ENCODE measurements at regions not wholly inside any gene's neighbourhood (a gene's known extent, or its start where the extent isn't known, plus 50 kb on each side); places are given as distances from the start of the nearest gene placed in this dataset.
"Not testable (repeated sequence)": the region's sequence is repeated elsewhere in the genome, so short reads cannot be mapped to it uniquely, and the experiment has no call there.

DNA sequence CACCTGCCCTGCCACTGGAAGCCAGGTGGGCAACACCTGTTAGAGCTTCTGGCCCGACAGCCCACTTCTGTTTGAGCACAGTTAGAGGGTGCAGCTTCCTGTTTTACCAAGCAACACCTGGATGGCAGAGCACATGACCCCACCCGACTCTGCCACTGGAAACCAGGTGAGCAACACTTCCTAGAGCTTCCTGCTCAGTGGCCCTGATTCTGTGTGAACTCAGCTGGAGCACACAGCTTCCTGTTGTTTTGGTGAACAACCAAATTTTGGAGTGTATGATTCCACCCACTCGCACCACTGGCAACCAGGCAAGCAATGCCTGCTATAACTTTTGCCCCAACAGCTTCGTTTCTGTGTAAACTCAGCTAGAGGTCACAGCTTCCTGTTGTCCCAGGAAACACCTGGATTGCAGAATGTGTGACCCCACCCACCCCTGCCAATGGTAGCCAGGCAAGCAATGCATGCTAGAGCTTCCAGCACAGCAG lies 163.8 kb upstream of the KLF8 start:
- peaks cover 2 to 30% (median 13%) of the 10 kb centered on the region in 4 donors for H3K4me1 Mint-ChIP-seq
- POLR2A ChIA-PET: no interaction called here
- peak overlapping the region in 1 of 10 donors; percentile 38 for H3K4me3 Mint-ChIP-seq
- H3K36me3 Mint-ChIP-seq: peaks cover 0 to 6% (median 0%) of the 10 kb centered on the region in 3 donors
- ATAC-seq: peak in 1 of 2 donors; percentile 37
- no peaks in the 10 kb centered on the region for H3K27me3 Mint-ChIP-seq
- DNase-seq: peak in 2 of 10 donors; percentile 3 to 4
- H3K27ac Mint-ChIP-seq: peak overlapping the region in 5 of 10 donors; percentile 10 to 80 (median 44)
- H3K9me3 Mint-ChIP-seq: peaks cover 0 to 24% (median 2%) of the 10 kb centered on the region in 9 donors

- Mint-ChIP-seq H3K36me3 (peaks cover 0 to 6% (median 0%) of the 10 kb centered on the region in 3 donors), H3K27ac (peak overlapping the region in 1 of 10 donors; percentile 46), H3K4me3 (no peak overlapping the region), H3K9me3 (peaks cover 0 to 22% (median 2%) of the 10 kb centered on the region in 9 donors), H3K27me3 (no peaks in the 10 kb centered on the region), H3K4me1 (peaks cover 2 to 30% (median 13%) of the 10 kb centered on the region in 4 donors)
- ATAC-seq (no peak), DNase-seq (no peak)
- POLR2A ChIA-PET: no interaction called here
Observed at GRCh38 chrX:56069299-56069931, 162.7 kb upstream of the KLF8 start.

DNA sequence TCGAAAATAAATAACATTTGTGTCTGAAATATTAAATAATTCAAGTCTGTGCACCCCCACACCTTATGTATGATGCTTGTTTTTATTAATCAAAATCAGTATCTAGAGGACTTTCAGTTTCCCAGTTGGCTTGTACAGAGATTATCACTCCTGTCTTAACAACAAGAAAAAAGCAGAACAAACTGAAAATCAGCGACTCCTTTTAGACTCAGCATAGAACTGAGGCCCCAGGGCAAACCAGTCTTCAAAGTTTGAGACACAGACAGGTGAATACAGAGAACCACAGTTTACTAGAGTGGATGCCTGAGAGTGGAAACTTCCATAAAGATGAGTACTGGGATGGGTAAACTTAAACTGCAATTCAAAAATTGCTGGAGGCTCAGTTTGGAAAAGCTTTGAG lies 142.8 kb upstream of the KLF8 start:
- POLR2A ChIA-PET: no interaction called here
- H3K36me3 Mint-ChIP-seq: peaks cover 0 to 7% (median 0%) of the 10 kb centered on the region in 3 donors
- no peak for DNase-seq
- no peak for ATAC-seq
- no peaks in the 10 kb centered on the region for H3K27me3 Mint-ChIP-seq
- no peak overlapping the region for H3K27ac Mint-ChIP-seq
- peaks cover 0 to 11% (median 0%) of the 10 kb centered on the region in 9 donors for H3K9me3 Mint-ChIP-seq
- H3K4me1 Mint-ChIP-seq: no peaks in the 10 kb centered on the region
- no peak overlapping the region for H3K4me3 Mint-ChIP-seq

DNA sequence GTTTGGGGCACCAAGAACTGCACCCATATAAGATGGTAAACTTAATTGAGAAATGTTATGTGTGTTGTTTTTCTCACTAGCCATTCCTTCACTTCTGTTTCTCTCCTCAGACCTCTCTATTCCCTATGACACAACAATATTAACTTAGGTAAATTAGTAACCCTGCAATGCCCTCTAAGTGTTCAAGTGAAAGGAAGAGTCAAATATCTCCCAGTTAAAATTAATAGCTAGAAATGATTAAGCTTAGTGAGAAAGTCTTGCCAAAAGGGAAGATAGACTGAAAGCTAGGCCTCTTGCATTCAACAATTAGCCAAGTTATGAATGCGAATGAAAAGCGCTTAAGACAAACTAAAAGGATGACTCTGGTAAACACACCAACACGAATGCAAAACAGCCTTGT lies 132.9 kb upstream of the KLF8 start:
- Mint-ChIP-seq H3K4me3 (no peak overlapping the region), H3K27me3 (no peaks in the 10 kb centered on the region), H3K27ac (no peak overlapping the region), H3K9me3 (peaks cover 0 to 21% (median 2%) of the 10 kb centered on the region in 9 donors), H3K36me3 (peaks cover 0 to 3% (median 0%) of the 10 kb centered on the region in 3 donors), H3K4me1 (no peaks in the 10 kb centered on the region)
- no peak for DNase-seq
- POLR2A ChIA-PET: no interaction called here
- ATAC-seq: no peak

DNA sequence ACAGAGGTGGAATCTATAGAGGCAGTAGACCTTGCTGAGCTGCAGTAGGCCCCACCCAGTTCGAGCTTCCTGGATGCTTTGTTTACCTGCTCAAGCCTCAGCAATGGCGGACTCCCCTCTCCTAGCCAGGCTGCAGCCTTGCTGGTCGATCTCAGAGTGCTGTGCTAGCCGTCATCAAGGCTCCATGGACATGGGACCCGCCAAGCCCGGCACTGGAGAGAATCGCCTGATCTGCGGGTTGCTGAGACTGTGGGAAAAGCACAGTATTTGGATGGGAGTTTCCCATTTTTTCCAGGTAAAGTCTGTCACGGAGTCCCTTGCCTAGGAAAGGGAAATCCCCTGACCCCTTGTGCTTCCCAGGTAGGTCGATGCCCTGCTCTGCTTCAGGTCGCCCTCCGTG lies 124.8 kb upstream of the KLF8 start:
- no peaks in the 10 kb centered on the region for H3K27me3 Mint-ChIP-seq
- H3K4me3 Mint-ChIP-seq: no peak overlapping the region
- H3K36me3 Mint-ChIP-seq: peaks cover 4 to 14% (median 10%) of the 10 kb centered on the region in 3 donors
- DNase-seq (no peak), ATAC-seq (no peak)
- peaks cover 0 to 59% (median 10%) of the 10 kb centered on the region in 9 donors for H3K9me3 Mint-ChIP-seq
- no peaks in the 10 kb centered on the region for H3K4me1 Mint-ChIP-seq
- H3K27ac Mint-ChIP-seq: no peak overlapping the region
- POLR2A ChIA-PET: no interaction called here

DNA sequence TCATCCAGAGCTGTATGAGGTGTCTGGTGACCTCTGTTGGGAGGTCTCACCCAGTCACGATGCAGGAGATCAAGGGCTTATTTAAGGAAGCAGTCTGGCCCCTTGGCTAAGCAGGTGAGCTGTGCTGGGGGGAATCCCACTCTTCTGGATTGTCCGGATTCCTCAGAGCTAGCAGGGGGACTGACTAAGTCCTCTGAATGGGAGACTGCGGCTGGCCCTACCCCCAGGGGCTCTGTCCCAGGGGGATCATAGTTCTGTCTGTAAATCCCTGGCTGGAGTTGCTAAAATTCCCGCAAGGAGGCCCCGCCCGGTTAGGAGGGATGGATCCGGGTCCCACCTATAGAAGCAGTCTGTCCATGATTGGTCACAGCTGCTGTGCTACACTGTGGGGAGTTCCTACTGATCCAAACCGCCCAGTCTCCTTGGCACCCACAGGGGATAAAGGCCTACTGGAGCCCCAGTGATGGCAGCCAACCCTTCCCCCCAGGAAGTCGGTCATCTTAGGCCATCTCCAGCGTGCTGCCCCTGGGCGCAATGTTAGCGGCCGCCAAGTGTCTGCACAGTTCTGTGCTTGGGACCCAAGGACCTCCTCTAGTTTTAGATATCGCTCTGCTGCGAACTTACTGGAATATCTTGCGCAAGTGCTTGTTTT lies 118.2 kb upstream of the KLF8 start:
- Mint-ChIP-seq H3K4me1 (no peaks in the 10 kb centered on the region), H3K9me3 (peaks cover 0 to 19% (median 2%) of the 10 kb centered on the region in 9 donors), H3K27ac (no peak overlapping the region), H3K27me3 (no peaks in the 10 kb centered on the region), H3K36me3 (peaks cover 2 to 5% (median 5%) of the 10 kb centered on the region in 3 donors), H3K4me3 (no peak overlapping the region)
- no peak for ATAC-seq
- POLR2A ChIA-PET: no interaction called here
- DNase-seq: no peak

DNA sequence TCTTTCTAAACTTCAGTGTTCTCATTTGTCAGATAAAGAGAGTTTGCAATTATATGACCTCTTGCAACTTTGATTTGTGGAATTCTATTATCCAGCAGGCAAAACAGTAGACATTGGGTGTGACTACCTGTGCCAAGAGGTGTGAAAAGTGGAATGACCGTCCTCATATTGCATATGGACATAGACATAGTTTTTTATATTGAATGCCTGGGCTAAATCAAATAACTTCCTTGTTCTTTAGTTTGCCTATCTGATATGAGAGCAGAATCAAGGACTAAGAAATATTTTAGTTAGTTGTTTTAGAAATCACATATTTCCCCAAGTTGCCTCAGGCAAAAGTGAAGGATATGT lies 117.7 kb upstream of the KLF8 start:
- H3K4me1 Mint-ChIP-seq: no peaks in the 10 kb centered on the region
- no peak overlapping the region for H3K4me3 Mint-ChIP-seq
- DNase-seq: no peak
- POLR2A ChIA-PET: no interaction called here
- H3K27ac Mint-ChIP-seq: no peak overlapping the region
- peaks cover 0 to 17% (median 2%) of the 10 kb centered on the region in 9 donors for H3K9me3 Mint-ChIP-seq
- peaks cover 2 to 5% (median 5%) of the 10 kb centered on the region in 3 donors for H3K36me3 Mint-ChIP-seq
- ATAC-seq: no peak
- H3K27me3 Mint-ChIP-seq: no peaks in the 10 kb centered on the region

GRCh38 chrX:56120242-56120641 lies 111.9 kb upstream of the KLF8 start:
- H3K4me1 Mint-ChIP-seq: no peaks in the 10 kb centered on the region
- POLR2A ChIA-PET: no interaction called here
- no peaks in the 10 kb centered on the region for H3K9me3 Mint-ChIP-seq
- ATAC-seq (no peak), DNase-seq (no peak)
- no peak overlapping the region for H3K4me3 Mint-ChIP-seq
- no peaks in the 10 kb centered on the region for H3K27me3 Mint-ChIP-seq
- peaks cover 0 to 7% (median 0%) of the 10 kb centered on the region in 3 donors for H3K36me3 Mint-ChIP-seq
- no peak overlapping the region for H3K27ac Mint-ChIP-seq

DNA sequence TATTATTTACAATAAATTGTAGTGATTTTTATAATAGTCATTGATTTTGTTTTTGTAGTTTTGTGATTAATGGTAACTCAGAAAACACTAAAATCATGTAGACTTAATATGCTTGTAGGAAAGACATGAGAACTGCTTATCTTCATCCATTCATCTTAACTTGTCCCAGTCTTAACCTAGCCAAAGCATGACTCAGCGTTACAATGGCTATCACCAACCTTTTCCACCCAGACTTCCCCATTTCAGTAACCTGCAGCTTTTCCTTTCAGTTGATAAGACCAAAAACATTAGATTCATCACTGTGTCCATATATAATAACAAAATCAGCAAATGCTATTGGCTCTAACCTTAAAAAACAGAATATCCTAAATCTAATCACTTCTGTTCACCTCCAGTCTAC lies 106.2 kb upstream of the KLF8 start:
- H3K27ac Mint-ChIP-seq: no peak overlapping the region
- H3K9me3 Mint-ChIP-seq: peaks cover 0 to 28% (median 8%) of the 10 kb centered on the region in 9 donors
- no peak overlapping the region for H3K4me3 Mint-ChIP-seq
- peaks cover 2 to 14% (median 10%) of the 10 kb centered on the region in 3 donors for H3K36me3 Mint-ChIP-seq
- peaks cover 0 to 2% (median 0%) of the 10 kb centered on the region in 4 donors for H3K4me1 Mint-ChIP-seq
- no peaks in the 10 kb centered on the region for H3K27me3 Mint-ChIP-seq
- no peak for ATAC-seq
- POLR2A ChIA-PET: no interaction called here
- no peak for DNase-seq

DNA sequence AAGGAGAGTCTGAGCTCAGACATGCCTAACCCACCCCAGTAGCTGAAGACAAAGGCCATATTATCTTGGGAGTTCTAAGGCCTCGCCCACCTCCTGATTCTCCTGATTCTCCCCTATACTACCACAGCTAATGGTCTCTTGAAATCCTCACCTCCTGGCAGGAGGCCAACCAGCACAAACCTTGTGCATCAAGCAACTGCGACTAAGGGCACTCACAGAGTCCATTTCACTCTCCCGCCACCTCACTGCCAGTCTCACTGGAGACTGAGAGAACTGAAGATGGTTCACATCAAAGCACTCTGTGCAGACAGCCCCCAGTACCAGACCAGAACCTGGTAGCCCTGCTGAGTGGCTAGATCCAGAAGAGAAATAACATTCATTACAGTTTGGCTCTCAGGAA lies 102.1 kb upstream of the KLF8 start:
- POLR2A ChIA-PET: no interaction called here
- Mint-ChIP-seq H3K27ac (no peak overlapping the region), H3K9me3 (peaks cover 6 to 60% (median 33%) of the 10 kb centered on the region in 9 donors), H3K36me3 (peaks cover 2 to 24% (median 12%) of the 10 kb centered on the region in 3 donors), H3K27me3 (no peaks in the 10 kb centered on the region), H3K4me3 (no peak overlapping the region), H3K4me1 (peaks cover 0 to 2% (median 0%) of the 10 kb centered on the region in 4 donors)
- DNase-seq: no peak
- ATAC-seq: no peak

DNA sequence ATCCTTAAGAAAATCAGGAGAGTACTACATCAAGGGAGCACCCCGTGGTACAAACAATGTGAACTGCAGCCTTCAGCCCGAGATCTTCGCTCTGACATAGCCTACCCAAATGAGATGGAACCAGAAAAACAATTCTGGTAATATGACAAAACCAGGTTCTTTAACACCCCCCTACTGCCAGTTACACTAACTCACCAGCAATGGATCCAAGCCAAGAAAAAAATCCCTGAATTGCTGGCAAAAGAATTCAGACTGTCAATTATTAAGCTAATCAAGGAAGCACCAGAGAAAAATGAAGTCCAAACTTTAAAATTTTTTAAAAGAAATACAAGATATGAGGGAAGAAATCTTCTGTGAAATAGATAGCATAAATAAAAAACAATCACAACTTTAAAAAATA lies 101.7 kb upstream of the KLF8 start:
- Mint-ChIP-seq H3K4me3 (no peak overlapping the region), H3K9me3 (peaks cover 6 to 60% (median 33%) of the 10 kb centered on the region in 9 donors), H3K27ac (no peak overlapping the region), H3K36me3 (peaks cover 2 to 24% (median 12%) of the 10 kb centered on the region in 3 donors), H3K4me1 (peaks cover 0 to 2% (median 0%) of the 10 kb centered on the region in 4 donors), H3K27me3 (no peaks in the 10 kb centered on the region)
- DNase-seq (no peak), ATAC-seq (no peak)
- POLR2A ChIA-PET: no interaction called here

- H3K4me3 Mint-ChIP-seq, H3K27me3 Mint-ChIP-seq, H3K27ac Mint-ChIP-seq, DNase-seq, POLR2A ChIA-PET, ATAC-seq, H3K4me1 Mint-ChIP-seq: not testable (repeated sequence)
- H3K36me3 Mint-ChIP-seq: peaks cover 0 to 12% (median 3%) of the 10 kb centered on the region in 3 donors
- H3K9me3 Mint-ChIP-seq: peaks cover 0 to 45% (median 10%) of the 10 kb centered on the region in 9 donors
Observed at GRCh38 chrX:56164135-56164534, 68.0 kb upstream of the KLF8 start.
